Sigmoid colon (tissue), 6 donors: ENCODE measurements at regions not wholly inside any gene's neighbourhood (a gene's known extent, or its start where the extent isn't known, plus 50 kb on each side); places are given as distances from the start of the nearest gene placed in this dataset.
"Not testable (repeated sequence)": the region's sequence is repeated elsewhere in the genome, so short reads cannot be mapped to it uniquely, and the experiment has no call there.

Experiments used
- DNase-seq: peaks from one replicate; pipeline ENCODE4 v3.0.0-alpha.2; 2019
- H3K27ac ChIP-seq, 4 donors: fragments of 200-600 bp; sonication (generic); one replicate each; pipeline ENCODE4 v1.5.1; 2016 to 2019; ENCODE audit warnings: mild to moderate bottlenecking in 1 of 4
- H3K27me3 ChIP-seq, 3 donors: fragments of 200-600 bp; sonication (generic); one replicate each; pipeline ENCODE4 v1.5.1; 2019; ENCODE audit warnings: mild to moderate bottlenecking in 1 of 3
- H3K36me3 ChIP-seq, 4 donors: fragments of 200-600 bp; sonication (generic); one replicate each; pipeline ENCODE4 v1.5.1; 2016 to 2019
- H3K4me1 ChIP-seq, 4 donors: fragments of 200-600 bp; sonication (generic); one replicate each; pipeline ENCODE4 v1.5.1; 2017 to 2019
- H3K4me3 ChIP-seq, 4 donors: fragments of 200-600 bp; sonication (generic); one replicate each; pipeline ENCODE4 v1.5.1; 2017 to 2019; ENCODE audit warnings: mild to moderate bottlenecking in 2 of 4, moderate library complexity in 1 of 4
- H3K9me3 ChIP-seq, 4 donors: fragments of 200-600 bp in 3 of 4; sonication (generic) in 3 of 4; one replicate each; pipeline versions ENCODE4 v1.5.1 to v1.6.1; 2013 to 2019
- CTCF ChIP-seq, 4 experiments: fragments of 450-650 bp in 3 of 4; fragments of 200-600 bp in 1 of 4; IDR thresholded peaks; one replicate each; pipeline ENCODE4 v1.5.1; 2016 to 2019; ENCODE audit warnings: antibody characterized with exemption in 4 of 4, mild to moderate bottlenecking in 3 of 4, moderate library complexity in 2 of 4
- EP300 ChIP-seq, 4 donors: sonication (generic); formaldehyde crosslinking; IDR thresholded peaks; one replicate each; pipeline ENCODE4 v1.6.1; 2017; ENCODE audit warnings: antibody characterized with exemption in 4 of 4
- POLR2A ChIP-seq, 2 donors: fragments of 450-650 bp; IDR thresholded peaks; one replicate each; pipeline ENCODE4 v1.6.1; 2016; ENCODE audit warnings: antibody characterized with exemption in 2 of 2, mild to moderate bottlenecking in 2 of 2, moderate library complexity in 2 of 2
- POLR2AphosphoS5 ChIP-seq, 4 donors: sonication (generic); formaldehyde crosslinking; IDR thresholded peaks; one replicate each; pipeline ENCODE4 v1.6.1; 2017; ENCODE audit warnings: antibody characterized with exemption in 4 of 4
- WGBS, 2 donors: extraction: QIAGEN DNeasy Blood & Tissue Kit; methylation state at CpG; one replicate each; pipeline ENCODE4 v1.1.7; 2013; 5-methylcytosine and 5-hydroxymethylcytosine counted together
- intact Hi-C: fragments of 100-400 bp; cut with DNase I; formaldehyde crosslinking; loops from one replicate; pipeline ENCODE4 v1.15.1; 2023
- donor health status: healthy with polysubstance abuse.
- donor health status: healthy.

- intact Hi-C loops: no loop called here
- Histone ChIP-seq H3K36me3 (no peaks in the 10 kb centered on the region), H3K9me3 (no peaks in the 10 kb centered on the region), H3K27ac (peak overlapping the region; percentile 5 to 37 (median 15)), H3K4me1 (peaks cover 2 to 17% (median 7%) of the 10 kb centered on the region in 4 donors), H3K27me3 (no peaks in the 10 kb centered on the region), H3K4me3 (no peak overlapping the region)
- no peak for DNase-seq
- TF ChIP-seq EP300 (IDR thresholded peaks at IDR 0.05): no peak
- TF ChIP-seq CTCF (IDR thresholded peaks at IDR 0.05): no peak
- no peak for TF ChIP-seq POLR2A (IDR thresholded peaks at IDR 0.05)
- TF ChIP-seq POLR2AphosphoS5 (IDR thresholded peaks at IDR 0.05): no peak
These were observed 64.4 kb upstream of the TEX13D start for GRCh38 chrX:124268099-124268498.

- Histone ChIP-seq H3K27me3 (no peaks in the 10 kb centered on the region), H3K27ac (peak overlapping the region; percentile 47 to 70 (median 54)), H3K4me1 (peaks cover 2 to 24% (median 7%) of the 10 kb centered on the region in 4 donors), H3K4me3 (no peak overlapping the region), H3K36me3 (no peaks in the 10 kb centered on the region), H3K9me3 (no peaks in the 10 kb centered on the region)
- WGBS, 2 donors: 90 to 98% methylated on average over 2 of the region's 2 CpGs
- no peak for DNase-seq
- intact Hi-C loops: no loop called here
- TF ChIP-seq EP300 (IDR thresholded peaks at IDR 0.05): no peak
- no peak for TF ChIP-seq CTCF (IDR thresholded peaks at IDR 0.05)
- TF ChIP-seq POLR2A (IDR thresholded peaks at IDR 0.05): no peak
- TF ChIP-seq POLR2AphosphoS5 (IDR thresholded peaks at IDR 0.05): no peak
These were observed 62.6 kb upstream of the TEX13D start for GRCh38 chrX:124269881-124270280.

GRCh38 chrX:124271599-124271998, 60.9 kb upstream of the TEX13D start:
- peak overlapping the region; percentile 47 to 70 (median 54) for H3K27ac ChIP-seq
- peaks cover 2 to 29% (median 7%) of the 10 kb centered on the region in 4 donors for H3K4me1 ChIP-seq

GRCh38 chrX:124272370-124272982, 60.0 kb upstream of the TEX13D start:
- H3K27me3 ChIP-seq: no peaks in the 10 kb centered on the region
- intact Hi-C loops: no loop called here
- H3K36me3 ChIP-seq: no peaks in the 10 kb centered on the region
- H3K27ac ChIP-seq: no peak overlapping the region
- no peaks in the 10 kb centered on the region for H3K9me3 ChIP-seq
- WGBS, 2 donors: 95% methylated on average over 5 of the region's 5 CpGs
- TF ChIP-seq CTCF (IDR thresholded peaks at IDR 0.05) (no peak), POLR2AphosphoS5 (IDR thresholded peaks at IDR 0.05) (no peak), EP300 (IDR thresholded peaks at IDR 0.05) (no peak), POLR2A (IDR thresholded peaks at IDR 0.05) (no peak)
- H3K4me1 ChIP-seq: peaks cover 1 to 25% (median 3%) of the 10 kb centered on the region in 4 donors
- H3K4me3 ChIP-seq: no peak overlapping the region
- DNase-seq: no peak

More at GRCh38 chrX:124271599-124271998, 60.9 kb upstream of the TEX13D start:
- intact Hi-C loops, H3K4me3 ChIP-seq, DNase-seq, H3K27me3 ChIP-seq, H3K36me3 ChIP-seq, H3K9me3 ChIP-seq: not testable (repeated sequence)

- Histone ChIP-seq H3K9me3 (no peaks in the 10 kb centered on the region), H3K36me3 (no peaks in the 10 kb centered on the region), H3K4me3 (no peak overlapping the region), H3K4me1 (peaks cover 0 to 23% (median 3%) of the 10 kb centered on the region in 4 donors), H3K27ac (peak overlapping the region in 1 of 4 donors; percentile 23), H3K27me3 (no peaks in the 10 kb centered on the region)
- DNase-seq: no peak
- 47 to 71% methylated on average over 10 of the region's 10 CpGs for WGBS, 2 donors
- intact Hi-C loops: no loop called here
- no peak for TF ChIP-seq POLR2A (IDR thresholded peaks at IDR 0.05)
- TF ChIP-seq POLR2AphosphoS5 (IDR thresholded peaks at IDR 0.05): no peak
- TF ChIP-seq CTCF (IDR thresholded peaks at IDR 0.05): no peak
- no peak for TF ChIP-seq EP300 (IDR thresholded peaks at IDR 0.05)
These were observed 57.9 kb upstream of the TEX13D start for GRCh38 chrX:124274438-124275181.
